AG09319 (cell line): ENCODE measurements at regions not wholly inside any gene's neighbourhood (a gene's known extent, or its start where the extent isn't known, plus 50 kb on each side); places are given as distances from the start of the nearest gene placed in this dataset.
"Not testable (repeated sequence)": the region's sequence is repeated elsewhere in the genome, so short reads cannot be mapped to it uniquely, and the experiment has no call there.

Experiments
- DNase-seq: peaks from one replicate; pipeline ENCODE4 v3.0.0-alpha.2; 2010; ENCODE audit warnings: low read depth; ENCODE audit errors: extremely low read depth
- TF ChIP-seq, protein P1 (sequence below): IDR thresholded peaks from 2 replicates; pipeline ENCODE4 v1.5.1; 2011; ENCODE audit warnings: low read depth, mild to moderate bottlenecking, inconsistent platforms, low read length, moderate library complexity

DNA sequence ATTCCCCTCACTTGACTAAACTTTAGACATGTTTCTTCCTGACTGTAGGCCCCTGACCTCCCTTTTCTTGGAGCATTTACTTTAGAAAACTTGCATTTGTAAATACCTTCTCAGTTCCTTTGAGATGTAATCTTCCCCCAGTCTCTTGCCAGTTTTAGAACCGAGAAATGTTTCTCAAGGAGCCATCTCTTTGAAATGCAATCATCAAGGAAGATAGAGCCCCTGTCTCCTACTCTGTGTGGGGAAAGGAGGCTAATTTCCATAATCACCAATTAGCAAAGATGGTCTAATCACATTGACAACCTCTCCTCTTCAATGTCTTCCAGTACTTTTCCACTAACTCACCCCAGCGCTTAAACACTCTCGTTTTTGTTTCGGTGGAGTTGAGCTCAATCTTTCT is 70.0 kb upstream of the SMIM30 start:
- TF ChIP-seq, protein P1, sequence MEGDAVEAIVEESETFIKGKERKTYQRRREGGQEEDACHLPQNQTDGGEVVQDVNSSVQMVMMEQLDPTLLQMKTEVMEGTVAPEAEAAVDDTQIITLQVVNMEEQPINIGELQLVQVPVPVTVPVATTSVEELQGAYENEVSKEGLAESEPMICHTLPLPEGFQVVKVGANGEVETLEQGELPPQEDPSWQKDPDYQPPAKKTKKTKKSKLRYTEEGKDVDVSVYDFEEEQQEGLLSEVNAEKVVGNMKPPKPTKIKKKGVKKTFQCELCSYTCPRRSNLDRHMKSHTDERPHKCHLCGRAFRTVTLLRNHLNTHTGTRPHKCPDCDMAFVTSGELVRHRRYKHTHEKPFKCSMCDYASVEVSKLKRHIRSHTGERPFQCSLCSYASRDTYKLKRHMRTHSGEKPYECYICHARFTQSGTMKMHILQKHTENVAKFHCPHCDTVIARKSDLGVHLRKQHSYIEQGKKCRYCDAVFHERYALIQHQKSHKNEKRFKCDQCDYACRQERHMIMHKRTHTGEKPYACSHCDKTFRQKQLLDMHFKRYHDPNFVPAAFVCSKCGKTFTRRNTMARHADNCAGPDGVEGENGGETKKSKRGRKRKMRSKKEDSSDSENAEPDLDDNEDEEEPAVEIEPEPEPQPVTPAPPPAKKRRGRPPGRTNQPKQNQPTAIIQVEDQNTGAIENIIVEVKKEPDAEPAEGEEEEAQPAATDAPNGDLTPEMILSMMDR: no peak
- DNase-seq: no peak

DNA sequence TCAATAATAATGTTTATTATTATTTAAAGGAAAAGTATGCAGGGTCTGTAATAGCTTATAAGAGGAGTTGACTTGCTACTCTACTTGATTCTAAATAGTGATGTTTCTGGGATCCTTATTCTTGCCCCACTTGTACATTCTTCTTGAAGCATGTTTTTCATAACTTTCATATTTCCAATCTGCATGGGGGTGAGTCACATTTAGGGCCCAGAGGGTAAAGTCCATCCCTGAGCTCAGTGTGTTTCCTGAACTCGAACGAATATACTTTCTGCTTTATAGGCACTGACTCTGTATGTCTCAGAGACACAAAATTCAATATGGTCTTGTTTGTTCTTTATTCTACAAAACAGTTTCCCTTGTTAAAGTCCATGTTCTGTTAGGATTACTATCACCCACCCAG is 61.0 kb upstream of the SMIM30 start:
- TF ChIP-seq, protein P1: no peak
- no peak for DNase-seq

DNA sequence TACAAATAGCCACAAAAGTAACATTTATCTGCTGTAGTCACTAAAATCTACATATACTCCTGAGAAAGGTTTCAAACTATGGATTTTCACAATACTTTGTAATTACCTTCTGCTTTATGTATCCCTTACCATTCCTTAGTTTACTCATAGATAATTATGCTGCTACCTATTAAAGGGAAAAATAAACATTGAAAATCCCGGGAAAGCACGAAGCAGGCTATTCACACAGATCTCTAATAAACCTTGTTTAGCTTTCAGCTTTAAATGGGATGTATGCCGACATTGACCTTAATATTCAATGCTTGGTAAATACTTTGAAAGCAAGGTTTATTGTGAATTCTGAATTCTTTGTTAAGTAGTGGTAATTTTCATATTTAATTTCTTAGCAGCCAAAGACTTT is 58.5 kb upstream of the SMIM30 start:
- DNase-seq: no peak
- TF ChIP-seq, protein P1: no peak

DNA sequence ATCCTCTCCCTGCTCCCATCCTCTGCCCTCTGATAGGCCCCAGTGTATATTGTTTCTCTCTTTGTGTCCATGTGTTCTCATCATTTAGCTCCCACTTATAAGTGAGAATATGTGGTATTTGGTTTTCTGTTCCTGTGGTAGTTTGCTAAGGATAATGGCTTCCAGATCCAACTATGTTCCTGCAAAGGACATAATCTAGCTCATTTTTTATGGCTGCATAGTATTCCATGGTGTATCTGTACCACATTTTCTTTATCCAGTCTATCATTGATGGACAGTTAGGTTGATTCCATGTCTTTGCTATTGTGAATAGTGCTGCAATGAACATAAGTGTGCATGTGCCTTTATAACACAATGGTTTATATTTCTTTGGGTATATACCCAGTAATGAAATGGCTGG is 57.8 kb upstream of the SMIM30 start:
- DNase-seq: not testable (repeated sequence)

DNA sequence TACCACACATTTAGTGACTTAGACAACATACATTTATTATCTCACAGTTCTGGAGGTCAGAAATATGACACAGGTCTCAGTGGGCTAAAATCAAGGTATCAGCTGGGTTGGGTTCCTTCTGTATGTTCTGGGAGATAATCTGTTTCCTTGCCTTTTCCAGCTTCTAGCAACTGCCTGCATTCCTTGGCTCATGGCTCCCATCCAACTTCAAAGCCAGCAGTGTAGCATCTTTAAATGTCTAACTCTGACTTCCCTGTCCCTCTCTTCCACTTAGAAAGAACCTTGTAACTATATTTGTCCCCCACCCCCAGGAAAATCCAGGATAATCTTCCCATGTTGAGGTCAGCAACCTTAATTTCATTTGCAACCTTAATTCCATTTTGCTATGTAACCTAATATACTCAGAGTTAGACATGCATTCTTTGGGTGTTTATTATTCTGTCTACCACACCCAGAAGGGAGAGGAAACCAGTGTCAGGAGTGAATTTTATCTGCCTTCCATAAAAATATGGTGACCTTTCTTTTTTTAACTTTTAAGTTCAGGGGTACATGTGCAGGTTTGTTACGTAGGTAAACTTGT is 57.3 kb upstream of the SMIM30 start:
- TF ChIP-seq, protein P1: no peak
- no peak for DNase-seq

DNA sequence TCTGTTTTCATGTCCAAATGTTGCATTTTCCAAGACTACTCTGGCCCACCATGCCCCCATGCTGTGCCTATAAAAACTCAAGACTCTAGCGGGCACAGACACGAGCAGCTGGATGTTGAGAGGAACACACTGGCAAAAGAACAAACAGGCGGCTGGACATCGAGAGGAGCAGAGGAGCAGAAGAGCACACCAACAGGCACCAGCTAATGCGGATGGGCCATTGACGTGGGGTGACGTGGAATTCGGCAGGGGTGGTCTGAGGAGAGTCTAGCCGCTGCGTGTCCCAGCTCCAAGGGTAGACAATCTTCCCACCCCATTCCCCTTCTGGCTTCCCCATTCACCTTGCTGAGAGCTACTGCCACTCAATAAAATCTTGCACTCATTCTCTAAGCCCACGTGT is 54.4 kb upstream of the SMIM30 start:
- TF ChIP-seq, protein P1: no peak
- DNase-seq: no peak

DNA sequence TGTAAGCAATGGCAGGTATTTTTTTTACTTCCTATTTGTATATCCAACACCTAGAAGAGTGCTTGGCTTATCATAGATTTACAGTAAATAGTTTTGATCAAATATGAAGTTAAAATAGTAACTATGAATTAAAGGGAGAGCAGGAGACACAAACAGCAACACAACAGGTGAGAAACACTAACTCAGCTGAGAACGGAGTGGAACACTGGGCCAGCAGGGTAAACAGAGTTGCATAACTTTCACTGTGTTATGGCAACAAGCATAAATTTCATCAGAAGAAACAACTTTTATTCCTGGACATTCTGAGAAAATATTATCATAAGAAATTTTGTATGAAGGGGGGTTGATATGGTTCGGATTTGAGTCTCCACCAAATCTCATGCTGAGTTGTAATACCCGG is 52.2 kb upstream of the SMIM30 start:
- TF ChIP-seq, protein P1: no peak
- DNase-seq: no peak
